ENCODE measurements at regions not wholly inside any gene's neighbourhood (a gene's known extent, or its start where the extent isn't known, plus 50 kb on each side); places are given as distances from the start of the nearest gene placed in this dataset.

GRCh38 chr3:6785726-6786125 is 75.2 kb upstream of the GRM7 start:
- Mint-ChIP-seq H3K4me1 (ENCODE audit: low read depth) (no peaks in the 10 kb centered on the region), H3K9me3 (no peaks in the 10 kb centered on the region), H3K27ac (no peak overlapping the region), H3K36me3 (ENCODE audit: low read depth) (no peaks in the 10 kb centered on the region), H3K27me3 (ENCODE audit: insufficient read depth) (no peaks in the 10 kb centered on the region), H3K4me3 (no peak overlapping the region)
- intact Hi-C loops (cut with micrococcal nuclease) = no loop called here
- no peak for DNase-seq (ENCODE audit: low spot score)

- no peaks in the 10 kb centered on the region for H3K4me1 Mint-ChIP-seq (ENCODE audit: low read depth)
- no peak for DNase-seq (ENCODE audit: low spot score)
- H3K27me3 Mint-ChIP-seq (ENCODE audit: insufficient read depth) = no peaks in the 10 kb centered on the region
- H3K27ac Mint-ChIP-seq = no peak overlapping the region
- H3K9me3 Mint-ChIP-seq = no peaks in the 10 kb centered on the region
- H3K36me3 Mint-ChIP-seq (ENCODE audit: low read depth) = no peaks in the 10 kb centered on the region
- no peak overlapping the region for H3K4me3 Mint-ChIP-seq
- intact Hi-C loops (cut with micrococcal nuclease) = no loop called here
Observed at GRCh38 chr3:6791161-6791560, 69.8 kb upstream of the GRM7 start.

- DNase-seq (ENCODE audit: low spot score) = no peak
- Mint-ChIP-seq H3K36me3 (ENCODE audit: low read depth) (no peaks in the 10 kb centered on the region), H3K27ac (no peak overlapping the region), H3K4me3 (no peak overlapping the region), H3K9me3 (no peaks in the 10 kb centered on the region), H3K4me1 (ENCODE audit: low read depth) (no peaks in the 10 kb centered on the region), H3K27me3 (ENCODE audit: insufficient read depth) (no peaks in the 10 kb centered on the region)
- intact Hi-C loops (cut with micrococcal nuclease) = no loop called here
Observed at GRCh38 chr3:6799264-6799915, 61.5 kb upstream of the GRM7 start.

- H3K9me3 Mint-ChIP-seq = peaks cover 2% of the 10 kb centered on the region
- H3K4me1 Mint-ChIP-seq (ENCODE audit: low read depth) = no peaks in the 10 kb centered on the region
- DNase-seq (ENCODE audit: low spot score) = no peak
- intact Hi-C loops (cut with micrococcal nuclease) = no loop called here
- H3K27me3 Mint-ChIP-seq (ENCODE audit: insufficient read depth) = no peaks in the 10 kb centered on the region
- no peak overlapping the region for H3K27ac Mint-ChIP-seq
- H3K36me3 Mint-ChIP-seq (ENCODE audit: low read depth) = no peaks in the 10 kb centered on the region
- no peak overlapping the region for H3K4me3 Mint-ChIP-seq
Observed at GRCh38 chr3:6803619-6804018, 57.3 kb upstream of the GRM7 start.

GRCh38 chr3:6805236-6805635 is 55.7 kb upstream of the GRM7 start:
- H3K27me3 Mint-ChIP-seq (ENCODE audit: insufficient read depth) = no peaks in the 10 kb centered on the region
- no peaks in the 10 kb centered on the region for H3K36me3 Mint-ChIP-seq (ENCODE audit: low read depth)
- H3K27ac Mint-ChIP-seq = no peak overlapping the region
- no peaks in the 10 kb centered on the region for H3K4me1 Mint-ChIP-seq (ENCODE audit: low read depth)
- intact Hi-C loops (cut with micrococcal nuclease) = no loop called here
- no peak for DNase-seq (ENCODE audit: low spot score)
- peaks cover 3% of the 10 kb centered on the region for H3K9me3 Mint-ChIP-seq
- H3K4me3 Mint-ChIP-seq = no peak overlapping the region

GRCh38 chr3:6806991-6807390 is 53.9 kb upstream of the GRM7 start:
- H3K27me3 Mint-ChIP-seq (ENCODE audit: insufficient read depth) = no peaks in the 10 kb centered on the region
- H3K4me1 Mint-ChIP-seq (ENCODE audit: low read depth) = no peaks in the 10 kb centered on the region
- no peaks in the 10 kb centered on the region for H3K36me3 Mint-ChIP-seq (ENCODE audit: low read depth)
- no peak overlapping the region for H3K4me3 Mint-ChIP-seq
- DNase-seq (ENCODE audit: low spot score) = no peak
- H3K9me3 Mint-ChIP-seq = peaks cover 3% of the 10 kb centered on the region
- intact Hi-C loops (cut with micrococcal nuclease) = no loop called here
- H3K27ac Mint-ChIP-seq = no peak overlapping the region

GRCh38 chr3:6807967-6808588 is 52.8 kb upstream of the GRM7 start:
- H3K36me3 Mint-ChIP-seq (ENCODE audit: low read depth) = no peaks in the 10 kb centered on the region
- intact Hi-C loops (cut with micrococcal nuclease) = no loop called here
- H3K4me3 Mint-ChIP-seq = no peak overlapping the region
- H3K9me3 Mint-ChIP-seq = peaks cover 3% of the 10 kb centered on the region
- H3K4me1 Mint-ChIP-seq (ENCODE audit: low read depth) = no peaks in the 10 kb centered on the region
- no peak overlapping the region for H3K27ac Mint-ChIP-seq
- DNase-seq (ENCODE audit: low spot score) = no peak
- no peaks in the 10 kb centered on the region for H3K27me3 Mint-ChIP-seq (ENCODE audit: insufficient read depth)

- H3K36me3 Mint-ChIP-seq (ENCODE audit: low read depth) = no peaks in the 10 kb centered on the region
- no peaks in the 10 kb centered on the region for H3K4me1 Mint-ChIP-seq (ENCODE audit: low read depth)
- H3K9me3 Mint-ChIP-seq = peaks cover 3% of the 10 kb centered on the region
- H3K4me3 Mint-ChIP-seq = no peak overlapping the region
- H3K27ac Mint-ChIP-seq = no peak overlapping the region
- H3K27me3 Mint-ChIP-seq (ENCODE audit: insufficient read depth) = no peaks in the 10 kb centered on the region
- no peak for DNase-seq (ENCODE audit: low spot score)
- intact Hi-C loops (cut with micrococcal nuclease) = no loop called here
Observed at GRCh38 chr3:6809349-6809748, 51.6 kb upstream of the GRM7 start.

Measured in activated T-helper 1 cell treated with anti-CD3 and anti-CD28 coated beads, Interleukin-12 subunit alpha, Interleukin-12 subunit beta, Interleukin-2, Interleukin-4 antibody, amounts not matched to agents 30 ng/mL and 10 ng/mL and 1 ng/mL, durations not matched to agents 14 hours and 24 hours and 36 hours (primary cell).